Keratinocyte (primary cell): ENCODE measurements at regions not wholly inside any gene's neighbourhood (a gene's known extent, or its start where the extent isn't known, plus 50 kb on each side); places are given as distances from the start of the nearest gene placed in this dataset.

Source experiments
- EZH2 ChIP-seq: IDR thresholded peaks from one replicate; pipeline ENCODE4 v1.6.1; 2012; ENCODE audit warnings: inconsistent platforms, mild to moderate bottlenecking, low read length, moderate library complexity
- TF ChIP-seq, protein P1 (sequence below), 3 experiments: IDR thresholded peaks in 1 of 3; conservative IDR thresholded peaks in 1 of 3; optimal IDR thresholded peaks in 1 of 3; 2 replicates in 2 of 3; 3 replicates in 1 of 3; pipeline versions ENCODE3 to v1.5.1; 2011; ENCODE audit warnings: low read length in 3 of 3, mild to moderate bottlenecking in 3 of 3, moderate library complexity in 2 of 3, control low read depth in 1 of 3, inconsistent platforms in 1 of 3; ENCODE audit not compliant: insufficient read depth in 2 of 3; ENCODE audit errors: extremely low read depth in 1 of 3

GRCh38 chr10:27391916-27392315 is 112.2 kb upstream of the RAB18 start:
- TF ChIP-seq, protein P1, sequence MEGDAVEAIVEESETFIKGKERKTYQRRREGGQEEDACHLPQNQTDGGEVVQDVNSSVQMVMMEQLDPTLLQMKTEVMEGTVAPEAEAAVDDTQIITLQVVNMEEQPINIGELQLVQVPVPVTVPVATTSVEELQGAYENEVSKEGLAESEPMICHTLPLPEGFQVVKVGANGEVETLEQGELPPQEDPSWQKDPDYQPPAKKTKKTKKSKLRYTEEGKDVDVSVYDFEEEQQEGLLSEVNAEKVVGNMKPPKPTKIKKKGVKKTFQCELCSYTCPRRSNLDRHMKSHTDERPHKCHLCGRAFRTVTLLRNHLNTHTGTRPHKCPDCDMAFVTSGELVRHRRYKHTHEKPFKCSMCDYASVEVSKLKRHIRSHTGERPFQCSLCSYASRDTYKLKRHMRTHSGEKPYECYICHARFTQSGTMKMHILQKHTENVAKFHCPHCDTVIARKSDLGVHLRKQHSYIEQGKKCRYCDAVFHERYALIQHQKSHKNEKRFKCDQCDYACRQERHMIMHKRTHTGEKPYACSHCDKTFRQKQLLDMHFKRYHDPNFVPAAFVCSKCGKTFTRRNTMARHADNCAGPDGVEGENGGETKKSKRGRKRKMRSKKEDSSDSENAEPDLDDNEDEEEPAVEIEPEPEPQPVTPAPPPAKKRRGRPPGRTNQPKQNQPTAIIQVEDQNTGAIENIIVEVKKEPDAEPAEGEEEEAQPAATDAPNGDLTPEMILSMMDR (optimal IDR thresholded peaks at IDR 0.05 in 1 of 3, IDR thresholded peaks at IDR 0.05 in 1 of 3, conservative IDR thresholded peaks at IDR 0.05 in 1 of 3; ENCODE audit: extremely low read depth in 1 of 3, insufficient read depth in 2 of 3, low read length in 3 of 3), result no peak
- TF ChIP-seq EZH2, result no peak
